ENCODE measurements at regions not wholly inside any gene's neighbourhood (a gene's known extent, or its start where the extent isn't known, plus 50 kb on each side); places are given as distances from the start of the nearest gene placed in this dataset.
"Not testable (repeated sequence)": the region's sequence is repeated elsewhere in the genome, so short reads cannot be mapped to it uniquely, and the experiment has no call there.

DNA sequence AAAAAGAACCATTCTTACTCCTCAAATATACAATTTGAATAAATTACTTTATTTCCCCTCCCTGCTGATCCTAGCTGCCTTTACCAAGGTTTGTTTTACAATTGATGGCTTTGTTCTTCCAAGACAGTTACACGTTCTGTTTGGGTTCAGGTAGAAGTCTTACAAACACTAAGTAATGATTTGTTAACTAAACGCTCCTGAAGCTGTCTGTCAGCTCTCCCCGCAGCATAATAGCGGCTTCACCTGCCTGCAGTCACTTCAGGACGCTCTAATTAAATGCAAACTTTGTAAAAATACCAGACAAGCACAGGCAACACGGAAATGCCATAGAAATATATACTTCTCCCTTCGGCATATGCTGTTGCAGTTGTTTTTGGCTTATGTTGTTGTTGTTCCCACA, 176.4 kb upstream of the MDFIC2 start:
- DNase-seq (ENCODE audit: low read depth) = no peak

DNA sequence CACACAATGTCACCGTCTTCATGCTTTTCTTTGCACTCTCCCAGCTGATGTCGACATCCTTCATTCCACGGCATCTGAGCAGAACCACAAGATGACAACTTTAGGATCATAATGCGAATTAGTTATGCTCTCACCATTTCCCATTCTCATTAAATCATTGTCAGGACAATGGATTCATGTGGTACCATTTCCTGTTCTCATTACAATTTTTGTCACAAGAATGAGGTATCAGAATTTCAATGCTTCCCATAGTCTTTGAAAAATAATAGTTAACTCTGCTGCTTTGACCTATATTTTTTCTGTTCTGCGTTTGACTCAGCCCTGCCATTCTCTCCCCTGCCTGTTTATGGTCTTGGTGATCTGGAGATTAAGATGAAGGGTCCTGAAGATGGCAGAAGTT, 175.7 kb upstream of the MDFIC2 start:
- no peak for DNase-seq (ENCODE audit: low read depth)

DNA sequence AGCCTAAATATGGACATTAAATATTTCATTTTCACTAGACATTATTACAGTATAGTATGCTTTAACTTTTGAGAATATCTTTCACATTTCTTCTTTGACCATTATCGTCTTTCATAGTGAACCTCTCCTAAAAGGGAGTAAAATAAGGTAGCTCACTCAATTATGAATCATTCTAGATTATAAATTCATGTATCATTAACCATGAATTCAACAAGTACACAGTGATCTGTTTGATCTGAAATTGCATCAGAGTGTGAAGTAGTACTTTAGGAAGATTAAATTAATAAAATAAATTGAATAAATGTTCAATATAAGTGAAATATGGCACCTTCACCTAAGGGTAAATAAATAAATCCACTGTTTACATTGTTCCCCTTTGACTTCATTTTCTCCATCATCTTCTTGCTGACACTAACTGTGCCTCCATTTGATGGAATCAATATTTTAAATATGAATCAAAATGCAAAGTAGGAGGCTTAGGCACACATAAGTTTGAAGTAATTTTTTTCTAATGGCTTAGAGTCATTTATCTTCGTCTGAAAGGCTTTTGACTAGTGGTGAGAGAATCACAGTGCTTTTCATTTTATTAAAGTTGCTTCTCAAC, 174.1 kb upstream of the MDFIC2 start:
- DNase-seq (ENCODE audit: low read depth) = no peak

DNA sequence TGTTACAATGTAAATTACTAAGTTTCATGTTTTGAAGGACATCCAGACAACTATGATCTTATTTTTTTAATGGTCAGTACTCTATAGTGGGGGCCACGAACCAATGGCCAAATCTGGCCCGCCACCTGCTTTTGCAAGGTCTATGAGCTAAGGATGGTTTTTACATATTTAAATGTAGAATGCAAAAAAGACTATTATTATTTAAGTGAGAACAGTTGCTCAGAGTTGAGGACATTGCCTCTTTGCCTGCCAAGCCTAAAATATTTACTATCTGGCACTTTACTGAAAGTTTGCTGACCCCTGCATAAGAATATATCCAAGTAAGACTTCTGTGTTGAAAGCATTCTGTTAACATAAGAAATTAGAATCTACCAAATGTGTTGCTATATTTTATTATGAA, 163.7 kb upstream of the MDFIC2 start:
- DNase-seq (ENCODE audit: low read depth) = no peak

DNA sequence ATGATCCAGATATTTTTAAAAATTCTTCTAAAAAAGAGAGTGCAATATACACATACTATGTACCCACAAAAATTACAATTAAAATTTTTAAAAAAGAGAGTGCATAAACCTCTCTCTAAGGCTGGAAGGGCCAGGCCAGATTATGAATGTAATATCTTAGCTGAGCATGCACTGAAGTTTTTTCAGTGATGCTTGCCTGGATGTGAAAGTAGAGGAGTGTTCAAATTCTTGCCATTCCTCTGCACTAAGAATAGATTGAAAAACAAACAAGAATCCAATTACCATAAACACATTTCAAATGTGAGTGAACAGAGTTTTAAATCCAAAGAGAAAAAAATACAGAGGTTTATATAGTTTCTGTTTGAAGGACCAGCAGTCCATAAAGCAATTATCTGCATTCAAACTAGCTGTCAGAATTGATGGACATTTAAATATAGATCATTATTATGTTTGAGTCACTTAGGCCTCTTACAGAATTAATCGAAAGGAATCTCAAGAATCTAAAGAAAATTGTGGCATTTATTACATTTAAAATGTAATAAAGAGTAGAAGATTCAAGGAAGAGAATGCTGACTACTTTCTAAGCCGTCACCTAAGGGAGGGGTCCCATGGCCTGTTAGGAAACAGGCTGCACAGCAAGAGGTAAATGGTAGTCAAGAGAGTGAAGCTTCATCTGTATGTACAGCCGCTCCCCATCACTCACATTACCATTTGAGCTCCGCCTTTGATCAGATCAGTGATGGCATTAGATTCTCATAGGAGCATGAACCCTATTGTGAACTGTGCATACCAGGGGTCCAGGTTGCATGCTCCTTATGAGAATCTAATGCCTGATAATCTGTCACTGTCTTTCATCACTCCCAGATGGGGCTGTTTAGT, 159.3 kb upstream of the MDFIC2 start:
- no peak for DNase-seq (ENCODE audit: low read depth)

DNA sequence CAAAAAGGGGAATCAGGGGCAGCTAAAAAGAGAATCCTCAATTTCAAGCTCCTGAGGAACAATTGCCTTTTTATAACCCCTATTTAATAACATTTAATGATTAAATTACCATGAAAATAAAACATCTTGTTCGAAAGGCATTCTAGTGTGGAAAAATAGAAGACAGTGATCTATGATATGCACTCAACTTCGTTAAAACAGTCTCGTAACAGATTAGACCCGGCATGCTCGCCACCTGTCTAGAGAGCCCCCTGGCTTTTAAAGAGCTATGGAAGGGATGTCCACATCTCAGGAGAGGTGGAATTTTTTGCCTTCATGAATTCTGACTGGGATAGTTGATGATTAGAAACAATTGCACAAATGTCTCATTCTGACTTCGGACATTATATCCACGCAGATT, 153.7 kb upstream of the MDFIC2 start:
- no peak for DNase-seq (ENCODE audit: low read depth)

DNA sequence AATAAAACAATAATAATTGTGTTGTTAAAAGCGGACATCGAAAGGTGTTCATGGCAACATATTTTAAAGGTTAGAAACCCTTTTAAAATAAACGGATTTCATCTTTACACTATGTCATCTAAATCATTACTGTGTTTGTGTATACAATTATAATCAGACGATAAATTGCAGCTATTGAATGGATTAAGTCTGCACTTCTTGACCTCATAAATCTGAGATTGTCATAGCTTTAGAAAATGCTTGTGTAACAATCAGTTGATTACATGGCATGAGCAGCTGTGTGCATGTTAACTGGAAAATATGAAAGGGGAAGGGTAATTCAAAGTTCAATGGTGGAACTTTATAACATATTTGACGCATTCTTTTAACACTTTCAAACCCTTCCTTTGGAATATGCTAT, 152.4 kb upstream of the MDFIC2 start:
- DNase-seq (ENCODE audit: low read depth) = no peak

DNA sequence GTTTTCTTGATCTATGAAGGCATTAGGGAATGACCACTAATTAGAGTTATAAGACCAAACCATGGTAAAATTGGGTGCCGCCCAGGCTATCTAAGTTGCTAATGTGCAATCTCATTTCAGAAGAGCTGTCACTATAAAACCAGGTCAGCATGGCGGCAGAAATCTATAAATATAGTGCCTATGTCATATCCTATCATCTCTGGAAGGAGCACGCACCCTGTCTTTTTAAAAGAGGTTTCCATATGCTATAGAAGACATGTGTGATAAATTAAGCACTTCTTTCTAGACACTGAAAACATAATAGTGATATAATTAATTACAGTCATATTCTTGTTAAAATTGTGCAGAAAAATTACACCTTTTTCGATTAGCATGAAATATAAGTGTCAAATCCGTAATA, 152.0 kb upstream of the MDFIC2 start:
- no peak for DNase-seq (ENCODE audit: low read depth)

DNA sequence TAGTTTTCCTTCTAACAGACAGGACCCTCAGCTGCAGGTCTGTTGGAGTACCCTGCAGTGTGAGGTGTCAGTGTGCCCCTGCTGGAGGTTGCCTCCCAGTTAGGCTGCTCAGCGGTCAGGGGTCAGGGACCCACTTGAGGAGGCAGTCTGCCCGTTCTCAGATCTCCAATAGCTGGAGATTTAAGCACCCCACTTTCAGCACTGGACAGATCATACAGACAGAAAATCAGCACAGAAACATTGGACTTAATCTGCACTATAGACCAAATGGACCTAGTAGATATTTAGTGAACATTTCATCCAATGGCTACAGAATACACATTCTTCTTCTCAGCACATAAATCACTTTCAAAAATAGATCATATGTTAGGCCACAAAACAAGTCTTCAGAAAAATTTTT, 137.8 kb upstream of the MDFIC2 start:
- DNase-seq (ENCODE audit: low read depth) = not testable (repeated sequence)

DNA sequence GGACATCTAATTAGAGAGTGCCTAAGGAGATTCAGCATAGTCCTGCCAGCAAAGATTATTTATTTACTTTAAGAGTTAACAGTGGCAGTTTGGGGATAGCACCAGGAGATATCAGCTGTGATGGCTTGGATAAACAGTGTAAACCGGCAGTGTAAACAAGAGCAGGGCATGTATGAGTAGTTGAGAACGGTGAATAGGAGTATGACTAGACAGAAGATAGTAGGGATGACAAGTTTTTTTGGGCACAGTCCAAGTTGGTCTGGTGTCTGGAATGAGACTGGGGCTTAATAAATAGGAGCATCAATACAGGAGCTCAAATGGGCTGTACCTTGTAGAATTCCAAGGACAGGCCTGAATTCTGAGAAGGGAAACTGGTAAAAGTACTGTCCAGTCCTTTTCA, 123.0 kb upstream of the MDFIC2 start:
- DNase-seq (ENCODE audit: low read depth) = not testable (repeated sequence)

DNA sequence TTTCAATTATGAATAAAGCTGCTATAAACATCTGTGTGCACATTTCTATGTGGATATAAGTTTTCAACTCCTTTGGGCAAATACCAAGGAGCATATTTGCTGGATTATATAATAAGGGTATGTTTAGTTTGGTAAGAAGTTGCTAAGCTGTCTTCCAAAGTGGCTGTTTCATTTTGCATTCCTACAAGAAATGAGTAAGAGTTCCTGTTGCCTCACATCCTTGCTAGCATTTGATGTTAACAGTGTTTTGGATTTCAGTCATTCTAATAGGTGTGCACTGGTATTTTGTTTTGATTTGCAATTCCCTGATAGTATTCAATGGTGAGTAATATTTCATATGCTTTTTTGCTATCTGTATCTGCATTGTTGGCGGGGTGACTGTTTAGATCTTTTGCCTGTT, 120.7 kb upstream of the MDFIC2 start:
- DNase-seq (ENCODE audit: low read depth) = no peak

DNA sequence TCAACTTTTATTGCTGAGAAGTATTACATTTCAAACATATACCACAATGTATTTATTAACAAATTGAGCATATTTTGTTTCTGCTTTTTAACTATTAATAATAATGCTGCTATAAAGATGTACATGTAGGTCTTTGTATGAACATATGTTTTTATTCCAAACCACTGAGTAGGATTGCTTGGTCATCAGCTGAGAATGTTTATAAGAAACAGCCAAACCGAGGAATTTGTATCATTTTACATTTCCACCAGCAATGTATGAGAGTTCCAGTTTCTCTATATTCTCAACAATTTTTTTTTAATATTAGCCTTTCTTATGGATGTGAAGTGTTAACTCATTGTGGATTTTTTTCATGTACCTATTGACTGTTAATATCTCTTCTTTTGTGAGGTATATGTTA, 119.5 kb upstream of the MDFIC2 start:
- no peak for DNase-seq (ENCODE audit: low read depth)

DNA sequence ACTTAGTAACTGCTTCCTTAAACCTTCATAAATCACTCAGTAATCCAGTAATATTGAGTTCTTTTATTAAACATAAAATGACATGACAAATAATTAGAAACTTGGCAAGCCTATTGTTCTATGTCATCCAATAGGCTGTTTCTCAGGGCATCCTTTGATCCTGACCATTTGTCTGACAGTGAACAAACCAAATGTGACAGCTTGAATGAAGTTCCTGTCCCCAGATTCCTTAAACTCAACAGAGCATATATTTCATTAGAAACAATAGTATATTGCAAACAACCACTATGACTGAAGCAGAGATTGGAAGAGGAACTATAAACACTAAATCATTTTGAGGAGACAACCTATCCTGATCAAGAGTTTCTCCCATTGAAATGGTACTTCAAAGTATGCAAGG, 113.6 kb upstream of the MDFIC2 start:
- DNase-seq (ENCODE audit: low read depth) = no peak

DNA sequence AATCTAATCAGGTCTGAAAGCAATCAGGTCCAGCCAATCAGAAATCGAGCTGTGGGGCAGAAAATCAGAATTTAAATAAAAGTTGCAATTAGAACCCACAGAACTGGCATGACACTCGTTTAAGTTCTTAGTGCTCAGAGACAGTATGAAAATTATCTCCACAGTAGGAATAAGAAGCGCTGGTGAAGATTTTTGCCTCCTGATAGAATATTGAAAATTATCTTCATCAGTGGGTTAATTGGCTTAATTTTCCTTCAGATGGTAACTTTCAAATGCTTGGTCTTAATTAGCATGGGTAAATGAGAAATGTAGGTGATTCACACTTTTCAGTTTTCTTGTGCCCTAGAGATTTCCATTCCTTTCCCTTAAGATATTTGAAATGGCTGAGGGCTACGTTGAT, 109.1 kb upstream of the MDFIC2 start:
- DNase-seq (ENCODE audit: low read depth) = no peak

DNA sequence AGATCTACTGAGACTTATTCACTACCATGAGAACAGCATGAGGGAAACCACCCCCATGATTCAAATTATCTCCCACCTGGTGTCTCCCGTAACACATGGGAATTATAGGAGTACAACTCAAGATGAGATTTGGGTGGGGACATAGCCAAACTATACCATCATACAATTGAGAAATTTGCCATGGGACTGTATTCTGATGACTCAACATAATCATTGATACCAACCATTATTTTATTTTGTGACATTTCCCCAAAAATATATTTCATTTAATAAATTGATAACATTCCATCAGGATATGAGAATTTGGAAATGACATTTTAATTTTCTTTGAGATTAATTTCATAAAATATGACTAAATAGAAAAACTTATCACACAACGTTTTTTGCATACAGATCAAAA, 96.6 kb upstream of the MDFIC2 start:
- no peak for DNase-seq (ENCODE audit: low read depth)

DNA sequence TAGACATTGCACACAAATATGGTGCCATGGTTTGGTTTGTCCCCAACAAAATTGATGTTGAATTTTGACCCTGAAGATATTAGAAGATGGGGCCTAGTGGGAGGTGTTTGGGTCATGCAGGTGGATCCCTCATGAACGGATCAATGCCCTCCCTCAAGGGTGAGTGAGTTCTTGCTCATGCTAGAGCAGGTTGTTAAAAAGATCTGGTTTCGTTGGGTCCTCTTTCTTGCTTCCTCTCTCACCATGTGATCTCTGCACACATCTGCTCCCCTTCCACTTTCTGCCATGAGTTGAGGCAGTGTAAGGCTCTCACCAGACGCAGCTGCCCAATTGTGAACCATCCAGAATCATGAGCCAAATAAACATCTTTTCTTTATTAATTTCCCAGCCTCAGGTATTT, 87.8 kb upstream of the MDFIC2 start:
- no peak for DNase-seq (ENCODE audit: low read depth)

DNA sequence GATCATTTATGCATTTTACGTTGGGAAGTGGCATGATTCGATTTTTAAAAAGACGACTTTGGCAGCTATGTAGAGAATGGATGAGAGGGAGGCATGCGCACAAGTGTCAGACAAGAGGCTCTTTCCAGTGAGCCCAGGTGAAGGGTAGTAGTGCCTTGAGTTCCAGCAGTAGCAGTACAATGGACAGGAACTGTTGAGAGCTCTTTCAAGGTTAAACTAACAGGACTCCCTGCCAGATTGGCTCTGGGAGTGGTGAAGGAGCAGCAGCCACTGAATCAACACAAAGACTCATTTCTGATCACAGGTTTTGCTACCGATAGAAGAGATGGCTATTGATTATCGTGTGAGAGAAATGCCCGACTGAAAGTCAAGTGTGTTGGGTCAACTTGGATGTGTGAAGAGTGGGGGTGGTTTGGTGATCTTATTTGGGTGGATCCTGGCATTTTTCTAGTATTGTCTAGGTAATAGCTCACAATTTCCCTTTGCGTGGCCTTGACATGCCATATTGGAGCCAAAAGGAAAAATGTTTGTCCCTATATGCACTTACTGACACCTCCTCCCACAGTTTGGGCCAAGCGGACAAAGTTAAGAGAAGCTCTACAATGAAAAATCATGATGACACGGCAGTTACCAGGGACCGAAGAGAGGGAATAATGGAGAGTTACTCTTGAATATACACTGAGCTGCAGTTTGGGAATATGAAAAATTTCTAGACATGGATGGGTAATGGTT, 81.6 kb upstream of the MDFIC2 start:
- no peak for DNase-seq (ENCODE audit: low read depth)

DNA sequence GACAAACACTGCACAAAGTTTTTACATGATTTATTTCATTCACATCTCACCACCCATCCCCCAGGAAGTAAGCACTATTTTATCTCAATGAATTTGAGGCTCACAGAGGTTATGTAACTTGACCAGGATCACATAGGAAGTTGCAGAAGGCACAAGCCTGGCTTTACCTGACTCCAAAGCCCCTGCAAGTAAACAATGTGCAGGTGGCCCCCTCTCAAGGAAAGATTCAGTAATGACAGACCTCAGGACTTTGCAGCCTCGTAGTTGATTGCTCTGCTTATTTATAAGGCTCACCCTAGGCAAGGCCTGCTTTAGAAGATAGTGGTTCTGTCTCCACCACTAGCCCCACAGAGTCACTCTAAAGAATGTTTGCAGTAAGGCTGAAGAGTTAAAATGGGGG, 79.8 kb upstream of the MDFIC2 start:
- DNase-seq (ENCODE audit: low read depth) = no peak

DNA sequence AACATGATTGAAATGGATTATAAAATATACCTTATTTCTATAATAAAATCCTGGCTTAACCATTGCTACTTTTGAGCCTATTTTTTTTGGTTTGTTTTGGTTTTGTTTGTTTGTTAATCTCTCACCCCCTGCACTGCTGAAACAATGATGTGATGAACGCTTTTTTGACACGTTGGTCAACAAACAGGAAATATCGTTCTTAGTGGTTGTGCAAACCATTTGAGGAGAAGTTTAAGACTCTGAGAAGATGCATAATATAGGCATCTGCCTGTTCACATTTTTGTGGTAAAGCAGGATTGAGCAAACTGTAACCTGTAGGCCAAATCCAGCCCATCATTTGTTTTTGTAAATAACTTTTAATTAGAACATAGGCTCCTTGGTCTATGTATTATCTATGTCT, 75.5 kb upstream of the MDFIC2 start:
- DNase-seq (ENCODE audit: low read depth) = no peak

DNA sequence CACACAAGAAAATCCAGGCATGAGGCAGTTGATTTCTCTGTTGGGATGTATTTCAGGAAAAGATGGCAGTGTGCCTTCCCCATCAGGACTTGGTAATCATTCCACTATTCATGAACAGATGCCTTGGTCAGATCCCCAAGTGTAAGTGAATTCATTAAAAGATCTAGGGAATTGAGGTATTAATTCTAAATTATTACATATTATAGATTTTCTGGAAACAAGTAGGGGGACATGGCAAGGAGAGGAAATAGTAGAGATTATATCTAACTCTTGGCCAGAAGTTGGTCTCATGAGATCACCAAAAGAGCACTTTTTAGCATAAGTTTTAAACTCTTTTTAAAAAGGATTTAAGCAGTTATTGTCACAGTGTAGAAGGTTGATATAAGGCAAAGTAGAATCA, 74.4 kb upstream of the MDFIC2 start:
- no peak for DNase-seq (ENCODE audit: low read depth)

DNA sequence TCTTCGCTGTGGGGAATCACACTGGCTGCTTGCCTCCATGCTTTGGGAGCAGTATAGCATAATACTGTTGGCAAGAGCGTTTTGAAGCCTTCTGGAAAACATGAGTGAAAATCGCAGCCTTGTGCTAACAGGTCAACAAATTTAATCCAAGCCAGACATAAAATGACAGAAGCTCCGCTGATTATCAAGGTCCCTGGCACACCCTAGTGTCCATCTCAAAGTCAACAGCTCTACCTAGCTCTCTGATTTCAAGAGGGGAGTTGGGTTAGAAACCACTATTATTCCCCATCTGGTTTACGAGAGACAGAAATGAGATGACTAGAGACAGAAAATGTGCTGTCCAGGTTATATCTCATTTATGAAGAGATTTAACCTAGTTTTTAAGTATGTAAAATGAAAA, 73.6 kb upstream of the MDFIC2 start:
- DNase-seq (ENCODE audit: low read depth) = no peak

DNA sequence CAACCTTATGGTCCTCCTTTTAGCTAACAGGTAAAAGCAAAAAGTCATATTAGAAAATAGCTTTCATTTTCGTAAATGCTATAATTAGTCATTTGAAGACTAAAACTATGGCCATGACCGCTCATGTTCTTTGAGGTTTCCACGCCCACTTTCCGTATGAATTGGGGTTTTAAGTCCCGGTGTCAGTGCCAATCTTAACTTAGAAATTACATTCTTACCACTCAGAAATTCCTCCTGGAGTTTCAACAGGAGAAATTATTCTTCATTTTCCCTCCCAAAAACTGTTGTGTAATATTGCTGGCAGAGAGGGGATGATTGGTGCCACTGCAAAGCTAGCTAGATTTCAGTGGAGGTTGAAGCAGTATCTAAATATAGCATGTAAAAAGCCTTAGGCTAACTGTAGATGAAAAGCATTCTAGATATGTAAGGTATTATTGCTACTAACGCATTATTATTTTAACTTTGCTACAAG, 71.0 kb upstream of the MDFIC2 start:
- DNase-seq (ENCODE audit: low read depth) = no peak

DNA sequence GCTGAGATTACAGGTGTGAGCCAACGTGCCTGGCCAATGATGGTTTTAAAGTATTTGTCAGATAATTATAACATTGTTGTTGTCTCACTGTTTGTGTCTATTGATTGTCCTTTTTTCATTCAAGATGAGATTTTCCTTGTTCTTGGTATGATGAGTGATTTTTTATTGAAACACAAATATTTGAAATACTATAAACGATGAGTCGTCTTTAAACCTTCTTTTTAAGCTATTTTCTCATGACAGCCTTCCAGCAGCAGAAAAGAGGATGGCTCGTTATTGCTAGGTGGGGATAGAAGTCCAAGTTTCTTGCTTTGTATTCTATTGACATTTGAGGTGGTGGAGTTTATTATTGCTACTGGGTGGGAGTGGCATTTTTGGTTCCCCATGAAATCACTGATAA, 61.7 kb upstream of the MDFIC2 start:
- DNase-seq (ENCODE audit: low read depth) = no peak

All from HS-27A (cell line).